BJ (cell line): ENCODE measurements at regions not wholly inside any gene's neighbourhood (a gene's known extent, or its start where the extent isn't known, plus 50 kb on each side); places are given as distances from the start of the nearest gene placed in this dataset.

Experiments used
- CTCF ChIA-PET: fragments of 350-600 bp; formaldehyde crosslinking; extraction: SDS; loops from one replicate; lab custom pipeline; 2021; ENCODE audit warnings: antibody characterized with exemption, inconsistent platforms; lab: Yijun Ruan, JAX
- POLR2A ChIA-PET: fragments of 300-600 bp; sonication (Branson Sonifier 250); formaldehyde crosslinking; extraction: SDS; loops from one replicate; lab custom pipeline; 2021; ENCODE audit warnings: antibody characterized with exemption; lab: Charles Lee
- DNase-seq: peaks from one replicate; pipeline ENCODE4 v3.0.0-alpha.2; 2011; ENCODE audit warnings: low read depth
- H3K27me3 ChIP-seq: 2 replicates; pipeline ENCODE4 v1.6.0; 2011; ENCODE audit warnings: low read length; ENCODE audit not compliant: control insufficient read depth, insufficient read depth
- H3K36me3 ChIP-seq: 2 replicates; pipeline ENCODE4 v1.5.1; 2011; ENCODE audit warnings: low read length; ENCODE audit not compliant: control insufficient read depth, insufficient read depth
- H3K4me3 ChIP-seq: 2 replicates; pipeline ENCODE4 v1.5.1; 2011; ENCODE audit warnings: low read depth, mild to moderate bottlenecking, control low read depth, low read length
- CTCF ChIP-seq: IDR thresholded peaks from 2 replicates; pipeline ENCODE4 v1.5.1; 2011; ENCODE audit warnings: low read depth, mild to moderate bottlenecking, control low read depth, inconsistent platforms, low read length, moderate library complexity; ENCODE audit not compliant: insufficient read depth

DNA sequence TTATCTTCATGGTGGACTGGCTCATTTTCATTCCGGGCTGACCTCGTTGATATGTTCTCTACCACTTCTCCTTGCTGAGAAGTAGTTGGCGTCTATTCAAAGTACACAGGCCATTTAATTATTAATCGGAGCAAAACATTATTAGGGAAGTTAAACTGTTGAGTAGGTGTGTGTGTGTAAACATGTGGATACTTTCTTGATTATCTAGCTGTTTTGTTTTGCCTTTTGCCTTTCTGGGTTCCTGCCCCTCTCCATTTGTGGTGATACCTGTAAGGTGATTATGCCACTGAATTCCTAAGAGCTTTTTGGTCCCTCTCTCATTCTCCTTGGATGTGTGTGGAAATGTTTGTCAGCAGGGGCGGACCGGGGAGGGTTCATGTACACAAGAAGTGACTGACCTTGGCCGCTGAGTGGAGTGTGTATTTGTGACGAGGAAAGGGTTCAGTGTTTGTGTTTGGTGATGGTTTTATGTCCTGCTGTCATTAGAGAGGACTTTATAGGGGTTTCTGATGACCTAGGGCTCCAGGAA lies 56.6 kb upstream of the PPP2R5A start:
- H3K27me3 ChIP-seq: peaks cover 1% of the 10 kb centered on the region; the same call in 1 of the 2 replicates
- no peak overlapping the region for H3K4me3 ChIP-seq
- ChIA-PET POLR2A (no interaction called here), CTCF (interaction anchor here (0.6 to 1.0 kb wide), 2 partner anchors 9 to 166 kb away, joined by 3 read pairs; no protein-coding TSS in a partner anchor)
- TF ChIP-seq CTCF: no peak
- peak; percentile 54 for DNase-seq
- no peaks in the 10 kb centered on the region for H3K36me3 ChIP-seq

DNA sequence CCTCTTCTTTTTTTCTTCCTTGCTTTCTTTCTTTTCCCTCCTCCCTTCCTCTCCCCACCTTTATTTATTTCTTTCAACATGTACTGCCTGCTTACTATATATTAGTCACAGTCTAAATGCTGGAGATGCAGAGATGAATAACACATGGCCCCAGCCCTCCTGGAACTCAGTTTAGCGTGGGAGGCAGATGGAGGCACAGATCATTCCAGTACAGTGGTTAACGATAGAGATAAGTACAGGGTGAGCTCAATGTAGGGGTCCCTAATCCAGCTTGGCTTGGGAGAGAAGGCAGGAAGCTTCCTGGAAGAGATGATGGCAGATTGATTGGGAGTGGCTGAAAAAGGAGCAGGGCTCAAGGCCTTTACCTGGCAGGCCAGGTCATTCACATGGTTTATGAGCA lies 55.6 kb upstream of the PPP2R5A start:
- H3K4me3 ChIP-seq: no peak overlapping the region
- CTCF ChIA-PET: interaction anchor here (1.1 kb wide), 1 partner anchor 125 kb away, joined by 3 read pairs; no protein-coding TSS in a partner anchor
- no peak for TF ChIP-seq CTCF
- POLR2A ChIA-PET: interaction anchor here (0.6 kb wide), 1 partner anchor 39 kb away, joined by 5 read pairs; no protein-coding TSS in a partner anchor
- no peaks in the 10 kb centered on the region for H3K36me3 ChIP-seq
- no peaks in the 10 kb centered on the region for H3K27me3 ChIP-seq
- DNase-seq: peak; percentile 62

GRCh38 chr1:212230329-212230728 lies 54.9 kb upstream of the PPP2R5A start:
- ChIA-PET POLR2A (no interaction called here), CTCF (interaction anchor here (0.6 to 1.1 kb wide), 2 partner anchors 49 to 126 kb away, joined by 3 to 4 read pairs; no protein-coding TSS in a partner anchor)
- Histone ChIP-seq H3K36me3 (no peaks in the 10 kb centered on the region), H3K27me3 (no peaks in the 10 kb centered on the region), H3K4me3 (no peak overlapping the region)
- no peak for TF ChIP-seq CTCF
- DNase-seq: no peak

- H3K36me3 ChIP-seq: no peaks in the 10 kb centered on the region
- no peak for TF ChIP-seq CTCF
- ChIA-PET POLR2A (no interaction called here), CTCF (interaction anchor here (1.0 kb wide), 1 partner anchor 161 kb away, joined by 3 read pairs; no protein-coding TSS in a partner anchor)
- H3K4me3 ChIP-seq: no peak overlapping the region
- H3K27me3 ChIP-seq: no peaks in the 10 kb centered on the region
- no peak for DNase-seq
Measured at GRCh38 chr1:212231372-212231771, 53.8 kb upstream of the PPP2R5A start.

DNA sequence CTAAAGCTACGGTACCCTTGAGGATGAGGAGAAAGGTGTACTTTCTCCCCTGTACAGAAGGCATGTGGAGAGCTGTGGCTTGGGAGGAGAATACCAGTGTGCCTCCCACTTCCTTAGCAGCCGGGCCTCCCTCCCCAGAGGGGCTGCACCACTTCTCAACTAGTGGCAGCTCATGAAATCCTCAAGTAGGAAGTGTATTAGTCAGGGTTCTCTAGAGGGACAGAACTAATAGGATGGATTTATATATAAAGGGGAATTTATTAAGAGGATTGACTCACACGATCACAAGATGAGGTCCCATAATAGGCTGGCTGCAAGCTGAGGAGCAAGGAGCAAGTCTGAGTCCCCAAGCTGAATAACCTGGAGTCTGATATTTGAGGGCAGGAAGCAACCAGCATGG lies 53.1 kb upstream of the PPP2R5A start:
- Histone ChIP-seq H3K27me3 (no peaks in the 10 kb centered on the region), H3K36me3 (no peaks in the 10 kb centered on the region), H3K4me3 (no peak overlapping the region)
- CTCF ChIA-PET: interaction anchor here (1.0 to 1.5 kb wide), 2 partner anchors 161 to 224 kb away, joined by 3 read pairs; no protein-coding TSS in a partner anchor
- POLR2A ChIA-PET: no interaction called here
- no peak for TF ChIP-seq CTCF
- DNase-seq: no peak
